Activated naive CD4-positive, alpha-beta T cell treated with anti-CD3 and anti-CD28 coated beads for 36 hours (primary cell): ENCODE measurements at regions not wholly inside any gene's neighbourhood (a gene's known extent, or its start where the extent isn't known, plus 50 kb on each side); places are given as distances from the start of the nearest gene placed in this dataset.

Experiments used
- CTCF ChIA-PET: fragments of 350-600 bp; sonication (Branson Sonifier 250); formaldehyde crosslinking; loops from one replicate; lab custom pipeline; 2021; ENCODE audit warnings: antibody characterized with exemption; lab: Charles Lee
- DNase-seq: peaks from one replicate; pipeline ENCODE4 v3.0.0-alpha.2; 2020
- H3K27ac Mint-ChIP-seq: one replicate; pipeline ENCODE4 v1.8.0; 2021; ENCODE audit warnings: mild to moderate bottlenecking, mixed read lengths
- H3K27me3 Mint-ChIP-seq: one replicate; pipeline ENCODE4 v1.8.0; 2021; ENCODE audit warnings: low read depth, mixed read lengths
- H3K36me3 Mint-ChIP-seq: one replicate; pipeline ENCODE4 v1.8.0; 2021; ENCODE audit warnings: low read depth, mixed read lengths
- H3K4me1 Mint-ChIP-seq: one replicate; pipeline ENCODE4 v1.8.0; 2021; ENCODE audit warnings: low read depth, mixed read lengths
- H3K4me3 Mint-ChIP-seq: one replicate; pipeline ENCODE4 v1.8.0; 2021; ENCODE audit warnings: mild to moderate bottlenecking, moderate library complexity, mixed read lengths
- H3K9me3 Mint-ChIP-seq: one replicate; pipeline ENCODE4 v1.8.0; 2021; ENCODE audit warnings: mixed read lengths
- intact Hi-C: fragments of 100-400 bp; cut with micrococcal nuclease; formaldehyde crosslinking; loops from one replicate; pipeline ENCODE4 v1.15.1; 2023

GRCh38 chr1:229080361-229080760 is 190.6 kb upstream of the RAB4A start:
- Mint-ChIP-seq H3K9me3 (peaks cover 21% of the 10 kb centered on the region), H3K4me1 (no peaks in the 10 kb centered on the region), H3K27ac (no peak overlapping the region), H3K4me3 (no peak overlapping the region), H3K36me3 (peaks cover 5% of the 10 kb centered on the region), H3K27me3 (no peaks in the 10 kb centered on the region)
- intact Hi-C loops = no loop called here
- CTCF ChIA-PET = no interaction called here
- no peak for DNase-seq

- Mint-ChIP-seq H3K4me3 (no peak overlapping the region), H3K27ac (no peak overlapping the region), H3K9me3 (peaks cover 21% of the 10 kb centered on the region), H3K4me1 (no peaks in the 10 kb centered on the region), H3K27me3 (no peaks in the 10 kb centered on the region), H3K36me3 (peaks cover 5% of the 10 kb centered on the region)
- intact Hi-C loops = no loop called here
- CTCF ChIA-PET = no interaction called here
- no peak for DNase-seq
Measured at GRCh38 chr1:229085291-229085690, 185.6 kb upstream of the RAB4A start.

- no peak overlapping the region for H3K27ac Mint-ChIP-seq
- intact Hi-C loops = no loop called here
- H3K27me3 Mint-ChIP-seq = no peaks in the 10 kb centered on the region
- no peak overlapping the region for H3K4me3 Mint-ChIP-seq
- H3K4me1 Mint-ChIP-seq = no peaks in the 10 kb centered on the region
- H3K36me3 Mint-ChIP-seq = peaks cover 5% of the 10 kb centered on the region
- peaks cover 21% of the 10 kb centered on the region for H3K9me3 Mint-ChIP-seq
- CTCF ChIA-PET = no interaction called here
- no peak for DNase-seq
Measured at GRCh38 chr1:229086091-229086490, 184.8 kb upstream of the RAB4A start.

- no peak for DNase-seq
- no peaks in the 10 kb centered on the region for H3K4me1 Mint-ChIP-seq
- no peaks in the 10 kb centered on the region for H3K27me3 Mint-ChIP-seq
- H3K9me3 Mint-ChIP-seq = peaks cover 17% of the 10 kb centered on the region
- peaks cover 3% of the 10 kb centered on the region for H3K36me3 Mint-ChIP-seq
- intact Hi-C loops = no loop called here
- no peak overlapping the region for H3K27ac Mint-ChIP-seq
- CTCF ChIA-PET = no interaction called here
- no peak overlapping the region for H3K4me3 Mint-ChIP-seq
Measured at GRCh38 chr1:229086686-229087085, 184.2 kb upstream of the RAB4A start.

- Mint-ChIP-seq H3K36me3 (peaks cover 1% of the 10 kb centered on the region), H3K4me3 (no peak overlapping the region), H3K27me3 (no peaks in the 10 kb centered on the region), H3K9me3 (peaks cover 14% of the 10 kb centered on the region), H3K27ac (no peak overlapping the region), H3K4me1 (no peaks in the 10 kb centered on the region)
- intact Hi-C loops = no loop called here
- CTCF ChIA-PET = no interaction called here
- DNase-seq = no peak
Measured at GRCh38 chr1:229087339-229087738, 183.6 kb upstream of the RAB4A start.

GRCh38 chr1:229087906-229088305 is 183.0 kb upstream of the RAB4A start:
- H3K27me3 Mint-ChIP-seq = no peaks in the 10 kb centered on the region
- intact Hi-C loops = no loop called here
- peaks cover 9% of the 10 kb centered on the region for H3K9me3 Mint-ChIP-seq
- CTCF ChIA-PET = no interaction called here
- H3K4me1 Mint-ChIP-seq = peaks cover 4% of the 10 kb centered on the region
- H3K27ac Mint-ChIP-seq = no peak overlapping the region
- no peaks in the 10 kb centered on the region for H3K36me3 Mint-ChIP-seq
- H3K4me3 Mint-ChIP-seq = no peak overlapping the region
- DNase-seq = no peak

GRCh38 chr1:229088711-229089110 is 182.2 kb upstream of the RAB4A start:
- Mint-ChIP-seq H3K9me3 (peaks cover 3% of the 10 kb centered on the region), H3K27me3 (no peaks in the 10 kb centered on the region), H3K27ac (no peak overlapping the region), H3K4me1 (peaks cover 6% of the 10 kb centered on the region), H3K4me3 (no peak overlapping the region), H3K36me3 (no peaks in the 10 kb centered on the region)
- no peak for DNase-seq
- CTCF ChIA-PET = interaction anchor here (0.5 kb wide), 1 partner anchor 83 kb away, joined by 3 read pairs; no protein-coding TSS in a partner anchor
- intact Hi-C loops = no loop called here

- Mint-ChIP-seq H3K36me3 (no peaks in the 10 kb centered on the region), H3K27me3 (no peaks in the 10 kb centered on the region), H3K4me3 (no peak overlapping the region), H3K27ac (no peak overlapping the region), H3K4me1 (peaks cover 6% of the 10 kb centered on the region), H3K9me3 (no peaks in the 10 kb centered on the region)
- intact Hi-C loops = no loop called here
- no peak for DNase-seq
- CTCF ChIA-PET = no interaction called here
Measured at GRCh38 chr1:229089586-229090208, 181.2 kb upstream of the RAB4A start.

- H3K36me3 Mint-ChIP-seq = no peaks in the 10 kb centered on the region
- H3K27me3 Mint-ChIP-seq = no peaks in the 10 kb centered on the region
- CTCF ChIA-PET = interaction anchor here (1.2 kb wide), 1 partner anchor 136 kb away, joined by 5 read pairs; no protein-coding TSS in a partner anchor
- intact Hi-C loops = no loop called here
- H3K4me1 Mint-ChIP-seq = peaks cover 6% of the 10 kb centered on the region
- no peaks in the 10 kb centered on the region for H3K9me3 Mint-ChIP-seq
- DNase-seq = no peak
- H3K27ac Mint-ChIP-seq = no peak overlapping the region
- H3K4me3 Mint-ChIP-seq = no peak overlapping the region
Measured at GRCh38 chr1:229091721-229092136, 179.2 kb upstream of the RAB4A start.

GRCh38 chr1:229092377-229093237 is 178.3 kb upstream of the RAB4A start:
- no peak overlapping the region for H3K27ac Mint-ChIP-seq
- CTCF ChIA-PET = interaction anchor here (0.7 to 1.9 kb wide), 3 partner anchors 94 to 135 kb away, joined by 3 to 7 read pairs (median 5); no protein-coding TSS in a partner anchor
- no peaks in the 10 kb centered on the region for H3K9me3 Mint-ChIP-seq
- no peaks in the 10 kb centered on the region for H3K36me3 Mint-ChIP-seq
- H3K4me3 Mint-ChIP-seq = no peak overlapping the region
- peaks cover 6% of the 10 kb centered on the region for H3K4me1 Mint-ChIP-seq
- intact Hi-C loops = no loop called here
- DNase-seq = no peak
- no peaks in the 10 kb centered on the region for H3K27me3 Mint-ChIP-seq

- H3K9me3 Mint-ChIP-seq = no peaks in the 10 kb centered on the region
- H3K4me3 Mint-ChIP-seq = no peak overlapping the region
- CTCF ChIA-PET = interaction anchor here (0.7 to 1.9 kb wide), 2 partner anchors 95 to 135 kb away, joined by 3 to 7 read pairs; no protein-coding TSS in a partner anchor
Measured at GRCh38 chr1:229093238-229093540, 177.7 kb upstream of the RAB4A start.

GRCh38 chr1:229093609-229094336 is 177.1 kb upstream of the RAB4A start:
- DNase-seq = no peak
- H3K9me3 Mint-ChIP-seq = no peaks in the 10 kb centered on the region
- H3K27me3 Mint-ChIP-seq = no peaks in the 10 kb centered on the region
- no peaks in the 10 kb centered on the region for H3K36me3 Mint-ChIP-seq
- H3K4me1 Mint-ChIP-seq = peaks cover 9% of the 10 kb centered on the region
- intact Hi-C loops = no loop called here
- CTCF ChIA-PET = interaction anchor here (1.9 kb wide), 1 partner anchor 134 kb away, joined by 7 read pairs; no protein-coding TSS in a partner anchor
- H3K4me3 Mint-ChIP-seq = no peak overlapping the region
- H3K27ac Mint-ChIP-seq = no peak overlapping the region

More at GRCh38 chr1:229093238-229093540, 177.7 kb upstream of the RAB4A start:
- Mint-ChIP-seq H3K4me1 (peaks cover 9% of the 10 kb centered on the region), H3K27ac (no peak overlapping the region), H3K36me3 (no peaks in the 10 kb centered on the region), H3K27me3 (no peaks in the 10 kb centered on the region)
- no peak for DNase-seq
- intact Hi-C loops = no loop called here
